Hepatocyte (in vitro differentiated cells): ENCODE measurements at regions not wholly inside any gene's neighbourhood (a gene's known extent, or its start where the extent isn't known, plus 50 kb on each side); places are given as distances from the start of the nearest gene placed in this dataset.

ENCODE experiments used
- CTCF ChIP-seq: fragments of 200-600 bp; sonication (generic); IDR thresholded peaks from 2 replicates; pipeline ENCODE4 v1.5.1; 2016; ENCODE audit warnings: antibody characterized with exemption, mild to moderate bottlenecking; ENCODE audit not compliant: poor library complexity
- EZH2 ChIP-seq: fragments of 200-600 bp; sonication (generic); IDR thresholded peaks from 2 replicates; pipeline ENCODE4 v1.6.1; 2016; ENCODE audit warnings: antibody characterized with exemption, mild to moderate bottlenecking, borderline replicate concordance

- TF ChIP-seq CTCF (no peak), EZH2 (no peak)
Observed at GRCh38 chr13:38415233-38415632, 65.6 kb downstream of the UFM1 start.
